ENCODE measurements at regions not wholly inside any gene's neighbourhood (a gene's known extent, or its start where the extent isn't known, plus 50 kb on each side); places are given as distances from the start of the nearest gene placed in this dataset.
"Not testable (repeated sequence)": the region's sequence is repeated elsewhere in the genome, so short reads cannot be mapped to it uniquely, and the experiment has no call there.

- Histone ChIP-seq H3K4me1 (ENCODE audit: insufficient read depth, low read length, poor library complexity, severe bottlenecking) (peaks cover 3% of the 10 kb centered on the region), H3K4me2 (ENCODE audit: low read depth, low read length, poor library complexity, severe bottlenecking) (no peak overlapping the region), H4K20me1 (ENCODE audit: insufficient read depth, low read length, poor library complexity, severe bottlenecking) (no peaks in the 10 kb centered on the region), H3F3A (ENCODE audit: low read depth) (no peaks in the 10 kb centered on the region), H3K36me3 (ENCODE audit: insufficient read depth, low read length) (no peaks in the 10 kb centered on the region), H3K4me3 (ENCODE audit: low read length, poor library complexity, severe bottlenecking) (no peak overlapping the region), H3K9ac (ENCODE audit: low read depth, low read length, poor library complexity, severe bottlenecking) (no peak overlapping the region), H3K79me2 (ENCODE audit: insufficient read depth, low read length) (no peaks in the 10 kb centered on the region), H3K9me2 (replicated peaks; ENCODE audit: low read depth, low read length) (no peaks in the 10 kb centered on the region), H2AFZ (ENCODE audit: low read length) (no peak overlapping the region), H3K9me3 (ENCODE audit: insufficient read depth, low read depth, low read length) (no peaks in the 10 kb centered on the region), H3K27me3 (ENCODE audit: insufficient read depth, low read length, poor library complexity, severe bottlenecking) (no peaks in the 10 kb centered on the region)
- TF ChIP-seq, protein P1, sequence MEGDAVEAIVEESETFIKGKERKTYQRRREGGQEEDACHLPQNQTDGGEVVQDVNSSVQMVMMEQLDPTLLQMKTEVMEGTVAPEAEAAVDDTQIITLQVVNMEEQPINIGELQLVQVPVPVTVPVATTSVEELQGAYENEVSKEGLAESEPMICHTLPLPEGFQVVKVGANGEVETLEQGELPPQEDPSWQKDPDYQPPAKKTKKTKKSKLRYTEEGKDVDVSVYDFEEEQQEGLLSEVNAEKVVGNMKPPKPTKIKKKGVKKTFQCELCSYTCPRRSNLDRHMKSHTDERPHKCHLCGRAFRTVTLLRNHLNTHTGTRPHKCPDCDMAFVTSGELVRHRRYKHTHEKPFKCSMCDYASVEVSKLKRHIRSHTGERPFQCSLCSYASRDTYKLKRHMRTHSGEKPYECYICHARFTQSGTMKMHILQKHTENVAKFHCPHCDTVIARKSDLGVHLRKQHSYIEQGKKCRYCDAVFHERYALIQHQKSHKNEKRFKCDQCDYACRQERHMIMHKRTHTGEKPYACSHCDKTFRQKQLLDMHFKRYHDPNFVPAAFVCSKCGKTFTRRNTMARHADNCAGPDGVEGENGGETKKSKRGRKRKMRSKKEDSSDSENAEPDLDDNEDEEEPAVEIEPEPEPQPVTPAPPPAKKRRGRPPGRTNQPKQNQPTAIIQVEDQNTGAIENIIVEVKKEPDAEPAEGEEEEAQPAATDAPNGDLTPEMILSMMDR (conservative IDR thresholded peaks at IDR 0.05; ENCODE audit: low read length): no peak
- no peak for TF ChIP-seq EZH2phosphoT487 (IDR thresholded peaks at IDR 0.05; ENCODE audit: borderline replicate concordance)
Observed at GRCh38 chr4:107348188-107349050, 312.3 kb upstream of the DKK2 start.

DNA sequence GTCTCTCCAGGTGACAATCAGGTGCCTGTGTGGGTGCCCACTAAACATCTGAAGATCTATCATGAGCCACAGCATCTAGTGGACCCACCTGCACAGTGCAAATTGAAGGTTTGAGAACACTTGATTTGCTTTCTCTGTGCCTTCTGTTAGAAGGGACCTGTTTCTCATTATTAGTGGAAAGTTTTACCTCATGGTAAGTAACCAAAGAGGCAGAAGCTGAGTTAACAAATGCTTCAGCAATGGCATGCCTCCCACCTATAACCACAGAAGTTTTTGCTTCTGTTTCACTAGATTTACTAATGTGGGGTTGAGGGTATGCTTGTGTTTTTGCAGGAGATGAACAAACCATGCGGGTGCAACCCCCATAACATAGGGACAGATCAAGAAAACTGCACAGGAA is 297.4 kb upstream of the DKK2 start:
- Histone ChIP-seq H3K36me3 (ENCODE audit: insufficient read depth, low read length) (no peaks in the 10 kb centered on the region), H3K27me3 (ENCODE audit: insufficient read depth, low read length, poor library complexity, severe bottlenecking) (no peaks in the 10 kb centered on the region), H3K4me3 (ENCODE audit: low read length, poor library complexity, severe bottlenecking) (no peak overlapping the region), H4K20me1 (ENCODE audit: insufficient read depth, low read length, poor library complexity, severe bottlenecking) (no peaks in the 10 kb centered on the region), H3K9me3 (ENCODE audit: insufficient read depth, low read depth, low read length) (no peaks in the 10 kb centered on the region), H3F3A (ENCODE audit: low read depth) (no peaks in the 10 kb centered on the region), H3K4me2 (ENCODE audit: low read depth, low read length, poor library complexity, severe bottlenecking) (no peak overlapping the region), H3K9me2 (replicated peaks; ENCODE audit: low read depth, low read length) (no peaks in the 10 kb centered on the region), H3K79me2 (ENCODE audit: insufficient read depth, low read length) (no peaks in the 10 kb centered on the region), H3K9ac (ENCODE audit: low read depth, low read length, poor library complexity, severe bottlenecking) (no peak overlapping the region), H3K4me1 (ENCODE audit: insufficient read depth, low read length, poor library complexity, severe bottlenecking) (no peaks in the 10 kb centered on the region), H2AFZ (ENCODE audit: low read length) (no peak overlapping the region)
- TF ChIP-seq, protein P1 (conservative IDR thresholded peaks at IDR 0.05; ENCODE audit: low read length): no peak
- TF ChIP-seq EZH2phosphoT487 (IDR thresholded peaks at IDR 0.05; ENCODE audit: borderline replicate concordance): no peak

DNA sequence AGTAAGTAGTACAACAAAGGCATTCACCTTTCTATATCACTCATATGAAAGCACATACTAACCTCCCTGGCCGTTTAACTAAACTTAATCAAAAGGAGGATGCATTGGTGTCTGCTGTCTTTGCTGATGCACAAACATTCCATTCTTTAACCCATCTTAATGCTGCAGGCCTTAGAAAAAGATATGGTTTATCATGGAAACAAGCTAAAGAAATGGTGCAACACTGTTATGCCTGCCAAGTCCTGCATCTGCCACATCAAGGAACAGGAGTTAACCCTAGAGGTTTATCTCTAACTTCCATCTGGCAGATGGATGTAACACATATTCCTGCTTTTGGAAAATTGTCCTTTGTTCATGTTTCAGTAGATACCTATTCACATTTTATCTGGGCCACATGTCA is 296.5 kb upstream of the DKK2 start:
- H3K27me3 ChIP-seq (ENCODE audit: insufficient read depth, low read length, poor library complexity, severe bottlenecking); H3K79me2 ChIP-seq (ENCODE audit: insufficient read depth, low read length); H3K9me3 ChIP-seq (ENCODE audit: insufficient read depth, low read depth, low read length); H3K9me2 ChIP-seq (replicated peaks; ENCODE audit: low read depth, low read length); H3K4me3 ChIP-seq (ENCODE audit: low read length, poor library complexity, severe bottlenecking); H3F3A ChIP-seq (ENCODE audit: low read depth); H3K36me3 ChIP-seq (ENCODE audit: insufficient read depth, low read length); H2AFZ ChIP-seq (ENCODE audit: low read length); H3K4me1 ChIP-seq (ENCODE audit: insufficient read depth, low read length, poor library complexity, severe bottlenecking); H3K9ac ChIP-seq (ENCODE audit: low read depth, low read length, poor library complexity, severe bottlenecking); H3K4me2 ChIP-seq (ENCODE audit: low read depth, low read length, poor library complexity, severe bottlenecking); H4K20me1 ChIP-seq (ENCODE audit: insufficient read depth, low read length, poor library complexity, severe bottlenecking): not testable (repeated sequence)

- no peaks in the 10 kb centered on the region for H3K4me1 ChIP-seq (ENCODE audit: insufficient read depth, low read length, poor library complexity, severe bottlenecking)
- H3K9me2 ChIP-seq (replicated peaks; ENCODE audit: low read depth, low read length): no peaks in the 10 kb centered on the region
- no peak overlapping the region for H3K9ac ChIP-seq (ENCODE audit: low read depth, low read length, poor library complexity, severe bottlenecking)
- no peak overlapping the region for H3K4me3 ChIP-seq (ENCODE audit: low read length, poor library complexity, severe bottlenecking)
- H3F3A ChIP-seq (ENCODE audit: low read depth): no peaks in the 10 kb centered on the region
- no peaks in the 10 kb centered on the region for H3K9me3 ChIP-seq (ENCODE audit: insufficient read depth, low read depth, low read length)
- H3K79me2 ChIP-seq (ENCODE audit: insufficient read depth, low read length): no peaks in the 10 kb centered on the region
- H3K27me3 ChIP-seq (ENCODE audit: insufficient read depth, low read length, poor library complexity, severe bottlenecking): no peaks in the 10 kb centered on the region
- H4K20me1 ChIP-seq (ENCODE audit: insufficient read depth, low read length, poor library complexity, severe bottlenecking): no peaks in the 10 kb centered on the region
- TF ChIP-seq, protein P1 (conservative IDR thresholded peaks at IDR 0.05; ENCODE audit: low read length): no peak
- no peak for TF ChIP-seq EZH2phosphoT487 (IDR thresholded peaks at IDR 0.05; ENCODE audit: borderline replicate concordance)
- no peak overlapping the region for H3K4me2 ChIP-seq (ENCODE audit: low read depth, low read length, poor library complexity, severe bottlenecking)
- H3K36me3 ChIP-seq (ENCODE audit: insufficient read depth, low read length): no peaks in the 10 kb centered on the region
- H2AFZ ChIP-seq (ENCODE audit: low read length): no peak overlapping the region
Observed at GRCh38 chr4:107330916-107331315, 294.8 kb upstream of the DKK2 start.

Measured in Loucy (cell line).